IPS-NIHi7 (cell line): ENCODE measurements at regions not wholly inside any gene's neighbourhood (a gene's known extent, or its start where the extent isn't known, plus 50 kb on each side); places are given as distances from the start of the nearest gene placed in this dataset.
"Not testable (repeated sequence)": the region's sequence is repeated elsewhere in the genome, so short reads cannot be mapped to it uniquely, and the experiment has no call there.

Source experiments
- DNase-seq: peaks from one replicate; pipeline ENCODE4 v3.0.0; 2012; ENCODE audit warnings: mixed read lengths; ENCODE audit errors: extremely low spot score

DNA sequence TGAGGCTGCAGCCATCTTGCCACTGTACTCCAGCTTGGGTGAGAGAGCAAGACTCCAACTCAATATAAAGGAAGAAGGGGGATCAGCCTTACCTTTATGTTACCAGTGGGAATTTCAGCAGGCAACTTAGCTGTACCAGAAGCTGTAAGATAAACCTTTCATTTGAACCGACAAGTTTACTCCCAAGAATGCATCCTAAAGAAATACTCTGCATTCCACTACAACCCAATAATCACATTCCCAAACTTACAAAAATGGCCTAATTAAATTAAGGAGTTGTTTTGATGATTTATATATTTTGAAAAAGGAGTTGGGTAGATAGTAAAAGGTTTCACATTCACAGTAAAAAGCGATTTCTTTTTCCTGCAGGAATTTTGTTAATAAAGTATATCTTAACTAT, 241.4 kb downstream of the TTC8 start:
- DNase-seq: no peak

DNA sequence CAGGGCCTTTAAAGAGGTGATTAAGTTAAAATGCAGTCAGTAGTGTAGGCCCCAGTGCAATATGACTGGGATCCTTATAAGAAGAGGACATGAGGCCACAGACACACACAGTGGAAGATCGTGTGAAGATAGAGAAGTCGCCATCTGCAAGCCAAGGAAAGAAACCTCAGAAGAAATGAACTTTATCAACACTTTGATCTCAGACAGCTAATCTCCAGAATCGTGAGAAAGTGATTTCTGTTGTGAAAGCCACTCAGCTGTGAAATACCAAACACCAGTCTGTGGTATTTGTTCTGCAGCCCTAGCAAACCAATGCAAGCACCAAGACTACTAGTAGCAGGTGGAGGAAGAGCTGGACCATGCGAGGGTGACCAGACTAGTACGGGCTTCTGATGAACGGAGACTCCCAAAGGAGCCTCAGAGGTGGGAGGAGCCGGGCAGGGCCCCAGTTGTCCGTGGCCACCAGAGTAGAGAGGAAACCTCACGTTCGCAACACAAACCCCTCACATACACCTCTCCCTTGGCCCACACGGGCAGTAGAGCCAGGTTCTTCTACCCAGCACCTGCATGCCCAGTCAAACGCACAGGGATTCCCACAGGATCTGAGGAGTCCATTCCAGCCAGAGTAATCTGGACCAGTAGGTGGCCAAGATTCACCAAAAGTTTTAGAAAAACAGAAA, 243.0 kb downstream of the TTC8 start:
- DNase-seq: no peak

DNA sequence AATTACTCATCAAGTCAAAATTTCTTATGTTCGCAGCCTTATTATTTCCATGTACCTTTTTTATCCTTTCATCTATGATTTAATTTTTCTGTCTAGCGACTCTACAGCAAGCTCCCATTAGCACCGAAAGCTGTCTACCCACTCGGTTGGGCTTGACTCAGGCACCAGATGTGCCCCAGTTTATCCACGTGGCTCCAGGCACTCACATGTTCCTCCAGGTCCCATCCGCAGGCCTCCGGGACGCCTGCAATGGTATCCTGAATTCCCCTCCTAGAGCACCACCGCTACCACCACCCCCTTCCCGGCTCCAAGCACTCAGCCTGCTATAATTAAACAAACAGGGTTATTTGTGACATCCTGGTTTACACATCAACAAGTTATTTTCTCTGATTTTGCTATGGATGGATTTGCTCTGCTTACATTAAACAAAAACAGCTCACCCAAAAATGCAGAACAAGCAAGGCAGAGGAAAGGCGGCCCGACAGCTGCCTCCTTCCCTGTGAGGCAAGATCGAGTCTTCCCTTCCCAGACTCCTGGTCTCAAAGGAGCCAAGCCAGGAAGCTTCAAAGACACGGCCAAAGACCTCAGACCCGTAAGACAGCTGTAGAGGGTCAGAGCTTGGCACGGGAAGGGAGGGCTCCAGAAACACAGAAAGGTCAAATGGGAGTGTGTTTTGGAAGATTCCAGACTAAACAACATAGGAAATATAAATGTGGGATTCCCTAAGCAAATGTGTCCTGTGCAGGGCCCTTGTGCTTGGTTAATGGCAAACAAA, 253.8 kb downstream of the TTC8 start:
- no peak for DNase-seq

DNA sequence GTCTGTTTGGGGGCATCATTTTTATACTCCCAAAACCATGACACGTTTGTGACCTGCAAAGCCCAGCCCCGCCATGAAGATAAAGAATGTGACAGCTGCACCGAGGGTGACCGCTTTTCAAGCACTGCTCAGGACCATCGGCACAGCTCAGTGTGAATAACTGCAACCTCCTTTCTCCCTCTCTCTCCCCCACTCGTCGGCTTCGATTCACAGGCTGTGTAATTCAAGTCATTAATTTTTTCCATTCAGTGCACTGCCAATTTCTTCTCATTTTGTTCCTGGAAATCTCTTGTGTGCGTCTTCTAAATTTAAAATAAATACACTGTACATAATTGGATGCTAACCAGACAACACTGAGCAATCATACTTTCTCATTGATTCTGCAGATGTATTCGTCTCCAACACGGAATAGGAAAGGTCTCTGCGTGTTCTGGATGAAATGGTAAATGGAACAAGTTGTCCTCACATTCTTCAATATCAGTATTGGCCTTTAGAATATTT, 260.8 kb downstream of the TTC8 start:
- DNase-seq: no peak

DNA sequence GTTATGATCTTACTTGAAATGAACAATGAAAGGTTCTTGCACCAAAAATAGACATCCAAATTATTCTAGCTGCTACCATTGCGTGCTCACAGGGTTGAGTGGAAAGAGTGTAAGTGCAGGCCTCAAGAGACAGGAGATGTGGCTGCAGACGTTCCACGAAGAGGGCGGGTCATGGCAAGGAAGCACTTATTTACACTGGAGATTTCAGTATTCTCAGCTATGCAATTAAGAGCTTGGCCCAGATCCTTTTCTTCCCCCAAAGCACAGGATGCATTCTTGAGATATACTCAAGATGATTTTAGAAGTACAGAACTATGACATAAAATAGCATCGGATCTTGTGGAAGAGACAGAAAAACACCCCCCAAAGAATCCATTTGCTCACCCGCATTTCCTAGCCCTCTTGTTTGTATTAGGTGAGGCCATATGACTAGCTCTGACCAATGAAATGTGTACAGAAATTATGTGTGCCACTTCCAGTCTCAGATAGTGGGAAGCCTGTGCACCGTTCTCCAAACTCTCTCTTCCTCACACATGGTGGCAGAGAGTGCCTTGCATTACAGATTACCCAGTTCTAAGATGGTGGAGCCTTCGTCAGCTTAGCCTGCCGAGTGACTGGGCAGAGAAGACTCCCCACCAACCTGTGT, 261.4 kb downstream of the TTC8 start:
- DNase-seq: no peak

DNA sequence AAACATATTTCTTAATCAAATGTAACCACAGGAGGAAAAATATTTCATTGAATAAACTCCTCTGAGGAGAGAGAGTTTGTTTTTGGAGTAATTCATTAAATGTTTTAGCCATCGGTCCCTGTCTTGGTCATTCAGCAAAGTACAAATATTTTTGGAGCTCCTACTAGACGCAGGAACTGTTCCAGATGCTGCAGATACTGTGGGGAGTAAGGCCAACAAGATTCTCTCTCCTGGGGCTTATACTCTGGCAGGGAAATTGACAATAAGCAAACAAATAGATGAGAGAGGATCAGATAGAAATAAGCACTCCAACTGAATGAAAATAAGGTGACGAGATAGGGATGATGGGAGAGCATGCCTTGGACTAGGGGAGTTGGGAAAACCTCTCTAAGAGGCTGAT, 264.1 kb downstream of the TTC8 start:
- no peak for DNase-seq

DNA sequence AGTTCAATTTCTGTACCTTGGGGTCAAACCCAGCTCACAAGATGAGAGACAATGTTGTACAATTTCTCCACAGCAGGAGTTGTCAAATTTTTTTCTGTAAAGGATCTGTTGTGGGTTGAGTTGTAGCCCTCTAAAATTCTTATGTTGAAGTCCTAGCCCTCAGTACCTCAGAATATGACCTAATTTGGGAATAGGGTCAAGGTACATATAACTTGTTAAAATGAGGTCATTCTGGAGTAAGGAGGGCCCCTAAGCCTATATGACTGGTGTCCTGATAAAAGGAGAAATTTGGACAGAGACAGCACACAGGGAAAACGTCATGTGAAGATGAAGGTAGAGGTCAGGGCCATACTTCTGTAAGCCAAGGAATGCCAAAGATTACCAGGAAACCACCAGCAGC, 264.9 kb downstream of the TTC8 start:
- no peak for DNase-seq

DNA sequence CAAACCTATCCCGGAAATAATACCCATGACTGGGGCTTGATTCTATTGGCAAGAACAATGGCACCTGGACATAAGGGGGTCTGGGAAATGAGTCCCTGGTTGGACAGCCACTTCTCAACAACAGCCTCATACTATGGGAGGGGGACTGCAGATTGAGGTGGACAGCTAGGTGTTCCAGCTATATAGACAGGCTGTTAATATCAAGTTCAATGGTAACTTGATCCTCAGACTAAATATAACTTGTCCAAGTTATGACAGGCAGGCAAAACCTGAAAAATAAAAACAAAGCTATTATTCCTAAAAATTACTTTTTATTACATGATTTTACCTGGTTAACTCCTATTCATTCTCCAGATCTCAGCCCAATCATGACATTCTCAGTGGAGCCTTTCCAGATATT, 267.3 kb downstream of the TTC8 start:
- no peak for DNase-seq

DNA sequence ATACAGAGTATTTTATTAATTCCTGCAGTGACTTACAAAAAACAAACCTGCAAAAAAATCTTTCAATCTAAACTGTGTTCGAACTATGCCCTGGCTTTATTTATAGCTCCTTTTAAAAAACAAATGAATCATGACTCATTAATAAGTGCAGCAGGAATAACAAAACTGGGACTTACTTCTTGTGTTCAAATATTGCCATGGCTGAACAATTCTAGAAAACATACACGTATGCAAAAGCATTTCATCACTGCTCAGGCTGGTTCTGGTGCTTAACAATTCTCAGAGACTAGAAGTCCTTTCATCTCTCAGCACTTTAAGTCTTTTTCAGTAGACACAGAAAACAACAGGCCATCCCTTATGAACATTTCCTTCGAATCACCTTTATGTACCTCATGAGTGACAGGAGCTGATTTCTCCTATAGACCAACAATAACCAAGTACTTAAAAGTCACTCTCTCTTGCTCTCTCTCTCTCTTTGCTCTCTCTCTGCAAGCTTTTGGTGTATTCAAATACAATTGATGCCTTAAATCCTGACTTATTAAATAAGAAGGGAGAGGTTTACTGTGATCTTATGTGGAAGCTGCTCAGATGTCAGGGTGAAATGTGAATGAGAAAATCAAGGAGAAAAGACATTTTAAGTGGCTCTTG, 268.8 kb downstream of the TTC8 start:
- DNase-seq: no peak

DNA sequence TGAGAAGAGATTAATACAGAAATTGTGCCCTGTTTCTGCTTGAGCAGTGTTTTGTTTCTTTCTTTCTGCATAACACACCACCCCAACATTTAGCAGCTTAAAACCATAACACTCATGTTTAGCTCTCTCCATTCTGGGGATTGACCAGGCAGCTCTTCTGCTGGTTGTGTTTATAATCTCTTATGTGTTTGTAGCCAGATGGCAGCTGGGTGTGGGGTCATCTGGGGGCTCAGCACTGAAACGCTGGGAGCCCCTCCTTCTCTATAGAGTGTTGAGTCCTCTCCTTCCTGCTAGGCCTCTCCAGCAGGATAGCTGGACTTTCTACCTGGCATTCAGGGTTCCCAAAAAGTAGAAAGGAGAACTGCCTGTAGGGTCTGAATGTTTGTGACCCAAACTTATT, 270.6 kb downstream of the TTC8 start:
- no peak for DNase-seq

DNA sequence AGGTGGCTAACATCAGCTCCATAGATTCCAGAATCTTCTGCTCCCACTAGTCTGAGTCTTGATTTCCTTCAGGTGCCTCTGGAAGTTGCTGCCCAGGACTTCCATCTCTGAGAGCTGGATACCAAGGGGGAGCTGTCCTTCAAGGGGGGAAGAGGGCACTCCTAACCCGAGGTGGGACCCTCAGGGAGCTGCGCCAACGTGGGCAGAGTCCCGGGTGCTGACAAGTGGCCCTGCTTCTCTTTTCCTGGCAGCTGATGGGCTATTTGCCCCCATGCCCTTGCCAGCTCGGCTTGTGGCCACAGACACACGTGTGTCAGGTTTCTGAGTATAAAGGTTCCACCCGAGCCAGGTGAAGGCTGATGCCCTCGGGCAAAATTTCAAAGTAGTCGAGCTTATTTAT, 272.5 kb downstream of the TTC8 start:
- DNase-seq: no peak

DNA sequence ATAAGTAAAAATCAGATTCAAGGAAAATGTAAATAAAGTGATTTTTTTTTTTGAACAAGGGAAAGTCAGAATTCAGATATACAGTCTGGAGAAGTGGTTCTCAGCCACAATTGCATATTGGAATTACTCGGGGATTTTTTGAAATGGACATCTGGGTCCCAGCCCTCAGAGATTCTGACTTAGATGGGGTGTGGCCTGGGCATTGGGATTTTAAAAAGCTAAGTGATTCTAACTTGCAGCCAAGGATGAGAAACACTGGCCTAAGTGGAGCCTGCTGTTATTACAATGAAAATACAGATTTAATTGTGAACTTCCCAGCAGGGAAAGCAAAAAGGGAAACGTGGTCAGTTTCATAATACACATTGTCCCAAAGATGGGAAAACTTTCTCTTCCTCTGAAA, 273.8 kb downstream of the TTC8 start:
- no peak for DNase-seq

DNA sequence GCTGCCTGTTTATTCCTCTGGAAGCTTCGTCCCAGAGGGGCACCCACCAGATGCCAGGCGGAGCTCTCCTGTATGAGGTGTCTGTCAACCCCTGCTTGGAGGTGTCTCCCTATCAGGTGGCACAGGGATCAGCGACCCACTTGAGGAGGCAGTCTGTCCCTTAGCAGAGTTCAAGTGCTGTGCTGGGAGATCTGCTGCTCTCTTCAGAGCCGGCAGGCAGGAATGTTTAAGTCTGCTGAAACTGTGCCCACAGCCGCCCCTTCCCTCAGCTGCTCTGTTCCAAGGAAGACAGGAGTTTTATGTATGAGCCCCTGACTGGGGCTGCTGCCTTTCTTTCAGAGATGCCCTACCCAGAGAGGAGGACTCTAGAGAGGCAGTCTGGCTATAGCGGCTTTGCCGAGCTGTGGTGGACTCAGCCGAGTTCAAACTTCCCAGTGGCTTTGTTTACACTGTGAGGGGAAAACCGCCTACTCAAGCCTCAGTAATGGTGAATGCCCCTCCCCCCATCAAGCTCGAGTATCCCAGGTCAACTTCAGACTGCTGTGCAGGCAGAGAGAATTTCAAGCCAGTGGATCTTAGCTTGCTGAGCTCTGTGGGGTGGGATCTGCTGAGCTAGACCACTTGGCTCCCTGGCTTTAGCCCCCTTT, 279.8 kb downstream of the TTC8 start:
- not testable (repeated sequence) for DNase-seq

DNA sequence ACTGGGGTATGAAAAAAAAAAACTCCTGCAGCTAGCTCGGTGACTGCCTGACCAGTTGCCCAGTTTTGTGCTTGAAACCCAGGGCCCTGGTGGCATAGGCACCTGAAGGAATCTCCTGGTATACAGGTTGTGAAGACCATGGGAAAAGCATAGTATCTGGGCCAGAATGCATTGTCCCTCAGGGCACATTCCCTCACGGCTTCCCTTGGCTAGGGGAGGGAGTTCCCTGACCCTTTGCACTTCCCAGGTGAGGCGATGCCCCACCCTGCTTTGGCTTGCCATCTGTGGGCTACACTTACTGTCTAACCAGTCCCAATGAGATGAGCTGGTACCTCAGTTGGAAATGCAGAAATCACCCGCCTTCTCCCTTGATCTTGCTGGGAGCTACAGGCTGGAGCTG, 280.4 kb downstream of the TTC8 start:
- not testable (repeated sequence) for DNase-seq
